Loucy (cell line): ENCODE measurements at regions not wholly inside any gene's neighbourhood (a gene's known extent, or its start where the extent isn't known, plus 50 kb on each side); places are given as distances from the start of the nearest gene placed in this dataset.

Experiments
- CTCF ChIP-seq: fragments of 200-600 bp; sonication (generic); conservative IDR thresholded peaks from 2 replicates; pipeline ENCODE4 v1.5.1; 2014; ENCODE audit warnings: mild to moderate bottlenecking, antibody characterized with exemption, low read length
- EZH2phosphoT487 ChIP-seq: fragments of 200-600 bp; IDR thresholded peaks from 2 replicates; pipeline ENCODE4 v1.6.1; 2018; ENCODE audit warnings: antibody characterized with exemption, mild to moderate bottlenecking, moderate library complexity, borderline replicate concordance

- no peak for TF ChIP-seq CTCF
- TF ChIP-seq EZH2phosphoT487, result no peak
Measured at GRCh38 chr4:11824566-11824965, 395.9 kb upstream of the HS3ST1 start.
